ENCODE measurements at regions not wholly inside any gene's neighbourhood (a gene's known extent, or its start where the extent isn't known, plus 50 kb on each side); places are given as distances from the start of the nearest gene placed in this dataset.

GRCh38 chr15:93270937-93271467 is 182.0 kb upstream of the RGMA start:
- Mint-ChIP-seq H3K27ac (no peak overlapping the region), H3K9me3 (peaks cover 10% of the 10 kb centered on the region), H3K27me3 (peaks cover 15% of the 10 kb centered on the region), H3K4me1 (no peaks in the 10 kb centered on the region), H3K4me3 (no peak overlapping the region), H3K36me3 (ENCODE audit: low read depth) (no peaks in the 10 kb centered on the region)
- ATAC-seq (replicated peaks) = no peak

GRCh38 chr15:93268066-93268465 is 179.1 kb upstream of the RGMA start:
- no peak overlapping the region for H3K4me3 Mint-ChIP-seq
- no peak for ATAC-seq (replicated peaks)
- no peak overlapping the region for H3K27ac Mint-ChIP-seq
- no peaks in the 10 kb centered on the region for H3K36me3 Mint-ChIP-seq (ENCODE audit: low read depth)
- peaks cover 10% of the 10 kb centered on the region for H3K9me3 Mint-ChIP-seq
- no peaks in the 10 kb centered on the region for H3K4me1 Mint-ChIP-seq
- peaks cover 20% of the 10 kb centered on the region for H3K27me3 Mint-ChIP-seq

- no peak overlapping the region for H3K4me3 Mint-ChIP-seq
- no peaks in the 10 kb centered on the region for H3K36me3 Mint-ChIP-seq (ENCODE audit: low read depth)
- no peaks in the 10 kb centered on the region for H3K4me1 Mint-ChIP-seq
- H3K27ac Mint-ChIP-seq = no peak overlapping the region
- no peak for ATAC-seq (replicated peaks)
- H3K9me3 Mint-ChIP-seq = peaks cover 3% of the 10 kb centered on the region
- peaks cover 17% of the 10 kb centered on the region for H3K27me3 Mint-ChIP-seq
Observed at GRCh38 chr15:93266291-93266690, 177.3 kb upstream of the RGMA start.

- no peaks in the 10 kb centered on the region for H3K9me3 Mint-ChIP-seq
- peaks cover 14% of the 10 kb centered on the region for H3K27me3 Mint-ChIP-seq
- H3K4me3 Mint-ChIP-seq = no peak overlapping the region
- H3K36me3 Mint-ChIP-seq (ENCODE audit: low read depth) = no peaks in the 10 kb centered on the region
- H3K27ac Mint-ChIP-seq = no peak overlapping the region
- no peak for ATAC-seq (replicated peaks)
- no peaks in the 10 kb centered on the region for H3K4me1 Mint-ChIP-seq
Observed at GRCh38 chr15:93265111-93265556, 176.1 kb upstream of the RGMA start.

GRCh38 chr15:93261845-93262244 is 172.8 kb upstream of the RGMA start:
- Mint-ChIP-seq H3K36me3 (ENCODE audit: low read depth) (no peaks in the 10 kb centered on the region), H3K4me3 (no peak overlapping the region), H3K9me3 (no peaks in the 10 kb centered on the region), H3K4me1 (no peaks in the 10 kb centered on the region), H3K27ac (no peak overlapping the region), H3K27me3 (peaks cover 10% of the 10 kb centered on the region)
- ATAC-seq (replicated peaks) = no peak

GRCh38 chr15:93257920-93258319 is 168.9 kb upstream of the RGMA start:
- Mint-ChIP-seq H3K36me3 (ENCODE audit: low read depth) (no peaks in the 10 kb centered on the region), H3K9me3 (no peaks in the 10 kb centered on the region), H3K4me1 (no peaks in the 10 kb centered on the region), H3K27ac (no peak overlapping the region), H3K4me3 (no peak overlapping the region), H3K27me3 (no peaks in the 10 kb centered on the region)
- ATAC-seq (replicated peaks) = no peak

GRCh38 chr15:93253681-93254080 is 164.7 kb upstream of the RGMA start:
- H3K9me3 Mint-ChIP-seq = no peaks in the 10 kb centered on the region
- no peaks in the 10 kb centered on the region for H3K4me1 Mint-ChIP-seq
- no peaks in the 10 kb centered on the region for H3K27me3 Mint-ChIP-seq
- H3K4me3 Mint-ChIP-seq = no peak overlapping the region
- ATAC-seq (replicated peaks) = no peak
- H3K27ac Mint-ChIP-seq = no peak overlapping the region
- no peaks in the 10 kb centered on the region for H3K36me3 Mint-ChIP-seq (ENCODE audit: low read depth)

- Mint-ChIP-seq H3K4me1 (no peaks in the 10 kb centered on the region), H3K9me3 (no peaks in the 10 kb centered on the region), H3K36me3 (ENCODE audit: low read depth) (no peaks in the 10 kb centered on the region), H3K27ac (no peak overlapping the region), H3K4me3 (no peak overlapping the region), H3K27me3 (peaks cover 3% of the 10 kb centered on the region)
- no peak for ATAC-seq (replicated peaks)
Observed at GRCh38 chr15:93252780-93253179, 163.8 kb upstream of the RGMA start.

GRCh38 chr15:93250950-93251349 is 161.9 kb upstream of the RGMA start:
- H3K9me3 Mint-ChIP-seq = no peaks in the 10 kb centered on the region
- ATAC-seq (replicated peaks) = no peak
- H3K4me1 Mint-ChIP-seq = no peaks in the 10 kb centered on the region
- no peaks in the 10 kb centered on the region for H3K36me3 Mint-ChIP-seq (ENCODE audit: low read depth)
- H3K4me3 Mint-ChIP-seq = no peak overlapping the region
- no peak overlapping the region for H3K27ac Mint-ChIP-seq
- H3K27me3 Mint-ChIP-seq = peaks cover 5% of the 10 kb centered on the region

GRCh38 chr15:93250209-93250608 is 161.2 kb upstream of the RGMA start:
- no peak overlapping the region for H3K4me3 Mint-ChIP-seq
- H3K9me3 Mint-ChIP-seq = no peaks in the 10 kb centered on the region
- H3K27ac Mint-ChIP-seq = no peak overlapping the region
- no peaks in the 10 kb centered on the region for H3K4me1 Mint-ChIP-seq
- ATAC-seq (replicated peaks) = no peak
- H3K27me3 Mint-ChIP-seq = peaks cover 5% of the 10 kb centered on the region
- no peaks in the 10 kb centered on the region for H3K36me3 Mint-ChIP-seq (ENCODE audit: low read depth)

- no peaks in the 10 kb centered on the region for H3K36me3 Mint-ChIP-seq (ENCODE audit: low read depth)
- no peak overlapping the region for H3K4me3 Mint-ChIP-seq
- no peak overlapping the region for H3K27ac Mint-ChIP-seq
- H3K4me1 Mint-ChIP-seq = no peaks in the 10 kb centered on the region
- H3K27me3 Mint-ChIP-seq = peaks cover 5% of the 10 kb centered on the region
- no peaks in the 10 kb centered on the region for H3K9me3 Mint-ChIP-seq
- no peak for ATAC-seq (replicated peaks)
Observed at GRCh38 chr15:93249623-93250022, 160.6 kb upstream of the RGMA start.

- H3K4me3 Mint-ChIP-seq = no peak overlapping the region
- H3K27ac Mint-ChIP-seq = no peak overlapping the region
- H3K4me1 Mint-ChIP-seq = no peaks in the 10 kb centered on the region
- H3K27me3 Mint-ChIP-seq = peaks cover 5% of the 10 kb centered on the region
- H3K36me3 Mint-ChIP-seq (ENCODE audit: low read depth) = no peaks in the 10 kb centered on the region
- ATAC-seq (replicated peaks) = no peak
- H3K9me3 Mint-ChIP-seq = no peaks in the 10 kb centered on the region
Observed at GRCh38 chr15:93247466-93248121, 158.6 kb upstream of the RGMA start.

- H3K27ac Mint-ChIP-seq = no peak overlapping the region
- H3K27me3 Mint-ChIP-seq = peaks cover 5% of the 10 kb centered on the region
- no peak for ATAC-seq (replicated peaks)
- no peaks in the 10 kb centered on the region for H3K9me3 Mint-ChIP-seq
- H3K36me3 Mint-ChIP-seq (ENCODE audit: low read depth) = no peaks in the 10 kb centered on the region
- H3K4me3 Mint-ChIP-seq = no peak overlapping the region
- H3K4me1 Mint-ChIP-seq = no peaks in the 10 kb centered on the region
Observed at GRCh38 chr15:93246266-93247242, 157.5 kb upstream of the RGMA start.

GRCh38 chr15:93245661-93246042 is 156.6 kb upstream of the RGMA start:
- H3K4me3 Mint-ChIP-seq = no peak overlapping the region
- no peaks in the 10 kb centered on the region for H3K4me1 Mint-ChIP-seq
- H3K27ac Mint-ChIP-seq = no peak overlapping the region

More at GRCh38 chr15:93245661-93246042, 156.6 kb upstream of the RGMA start:
- H3K9me3 Mint-ChIP-seq = no peaks in the 10 kb centered on the region
- no peak for ATAC-seq (replicated peaks)
- peaks cover 5% of the 10 kb centered on the region for H3K27me3 Mint-ChIP-seq
- no peaks in the 10 kb centered on the region for H3K36me3 Mint-ChIP-seq (ENCODE audit: low read depth)
